HepG2 (cell line): ENCODE measurements at regions not wholly inside any gene's neighbourhood (a gene's known extent, or its start where the extent isn't known, plus 50 kb on each side); places are given as distances from the start of the nearest gene placed in this dataset.

ENCODE experiments used
- ATAC-seq: fragments of 200-7000 bp; cut with Tn5 transposase; 3 replicates; pipeline ENCODE4 v1.9.1; 2020; ENCODE audit warnings: mild to moderate bottlenecking, moderate library complexity
- BruUV-seq: library from RNA; stranded (reverse); fragments of 400-500 nt; replicated peaks from 2 replicates; lab custom pipeline; 2021; lab: Mats Ljungman, UMichigan
- CTCF ChIA-PET: fragments of 300-600 bp; formaldehyde crosslinking; extraction: SDS; loops from one replicate; lab custom pipeline; 2021; ENCODE audit warnings: low total read pairs, inconsistent platforms, low intra/inter-chr PET ratio; lab: Yijun Ruan, JAX
- POLR2A ChIA-PET: fragments of 350-600 bp; sonication (Branson Sonifier 250); formaldehyde crosslinking; loops from one replicate; lab custom pipeline; 2020; ENCODE audit warnings: antibody characterized with exemption, inconsistent platforms; lab: Yijun Ruan, JAX
- DNase-seq: peaks from one replicate; pipeline ENCODE4 v3.0.0-alpha.2; 2015; ENCODE audit warnings: low spot score
- FAIRE-seq: peaks from 3 replicates; lab custom pipeline; 2011; peaks lifted over from hg19 to GRCh38; lab: Jason Lieb, UNC
- H2AFZ ChIP-seq: one replicate; pipeline ENCODE4 v1.6.1; 2011; ENCODE audit warnings: low read length, inconsistent platforms
- H3K27ac ChIP-seq: fragments of 300-600 bp; 3 replicates; pipeline ENCODE4 v1.8.0; 2011; ENCODE audit warnings: mixed run types, mild to moderate bottlenecking, mixed read lengths, low read length, inconsistent platforms; ENCODE audit not compliant: insufficient read depth; ENCODE audit errors: extremely low read length
- H3K27me3 ChIP-seq, 2 experiments: fragments of 200-600 bp in 1 of 2; 2 replicates in 1 of 2; 3 replicates in 1 of 2; pipeline versions ENCODE4 v1.6.0 to v1.8.0; 2011; ENCODE audit warnings: low read length in 2 of 2, mild to moderate bottlenecking in 2 of 2, moderate library complexity in 2 of 2, inconsistent platforms in 1 of 2; ENCODE audit not compliant: insufficient read depth in 2 of 2, control insufficient read depth in 1 of 2
- H3K36me3 ChIP-seq, 2 experiments: fragments of 200-600 bp in 1 of 2; replicated peaks in 1 of 2; 2 replicates in 1 of 2; 3 replicates in 1 of 2; pipeline versions ENCODE4 v1.5.1 to v1.8.0; 2011; ENCODE audit warnings: low read length in 2 of 2, inconsistent platforms in 1 of 2; ENCODE audit not compliant: insufficient read depth in 2 of 2, control insufficient read depth in 1 of 2
- H3K4me1 ChIP-seq: 2 replicates; pipeline ENCODE4 v1.5.1; 2012; ENCODE audit warnings: low read length, inconsistent platforms; ENCODE audit not compliant: insufficient read depth
- H3K4me2 ChIP-seq: 2 replicates; pipeline ENCODE4 v1.6.0; 2011; ENCODE audit warnings: low read depth, low read length, inconsistent platforms
- H3K4me3 ChIP-seq, 3 experiments: fragments of 200-600 bp in 1 of 3; sonication (generic), shearing (Covaris generic) in 1 of 3; replicated peaks in 1 of 3; 2 replicates each; pipeline ENCODE4 v1.5.1; 2011 to 2016; ENCODE audit warnings: low read length in 3 of 3, inconsistent platforms in 2 of 3, low read depth in 2 of 3, mild to moderate bottlenecking in 2 of 3, control low read depth in 1 of 3, mixed read lengths in 1 of 3; ENCODE audit not compliant: insufficient read depth in 1 of 3
- H3K79me2 ChIP-seq: one replicate; pipeline ENCODE4 v1.6.1; 2011; ENCODE audit warnings: low read length, inconsistent platforms; ENCODE audit not compliant: insufficient read depth
- H3K9ac ChIP-seq: 2 replicates; pipeline ENCODE4 v1.6.0; 2011; ENCODE audit warnings: mild to moderate bottlenecking, low read depth, low read length, inconsistent platforms; ENCODE audit not compliant: insufficient read depth
- H3K9me3 ChIP-seq: 2 replicates; pipeline ENCODE4 v1.5.1; 2012; ENCODE audit warnings: mild to moderate bottlenecking, low read length
- H4K20me1 ChIP-seq: 2 replicates; pipeline ENCODE4 v1.6.0; 2011; ENCODE audit warnings: inconsistent platforms, mild to moderate bottlenecking, low read length, moderate library complexity; ENCODE audit not compliant: insufficient read depth
- GPBP1L1 ChIP-seq: sonication (generic); formaldehyde crosslinking; IDR thresholded peaks from 2 replicates; pipeline ENCODE4 v1.5.0; 2020; ENCODE audit warnings: mild to moderate bottlenecking, missing genetic modification reagents
- HNRNPL ChIP-seq: fragments of 200-400 bp; formaldehyde crosslinking; IDR thresholded peaks from 2 replicates; pipeline ENCODE4 v1.6.1; 2017; ENCODE audit warnings: mild to moderate bottlenecking, low read depth, low read length
- KMT2A ChIP-seq: sonication (generic); formaldehyde crosslinking; IDR thresholded peaks from 2 replicates; pipeline ENCODE4 v1.4.0; 2020; ENCODE audit warnings: missing genetic modification reagents
- MXI1 ChIP-seq: IDR thresholded peaks from 3 replicates; pipeline ENCODE4 v1.6.1; 2012; ENCODE audit warnings: low read depth, low read length, inconsistent platforms, borderline replicate concordance
- POGZ ChIP-seq: sonication (generic); formaldehyde crosslinking; IDR thresholded peaks from 2 replicates; pipeline ENCODE4 v1.4.0; 2020; ENCODE audit warnings: mild to moderate bottlenecking, missing genetic modification reagents
- SMAD9 ChIP-seq: sonication (generic); formaldehyde crosslinking; IDR thresholded peaks from 2 replicates; pipeline ENCODE4 v1.5.1; 2020; ENCODE audit warnings: mild to moderate bottlenecking, missing genetic modification reagents
- SP1 ChIP-seq, 2 experiments: fragments of 450-650 bp in 1 of 2; sonication (generic) in 1 of 2; formaldehyde crosslinking in 1 of 2; IDR thresholded peaks; 2 replicates each; pipeline versions ENCODE4 v1.4.0 to v1.6.1; 2016 to 2020; ENCODE audit warnings: missing genetic modification reagents in 1 of 2
- SPEN ChIP-seq: sonication (generic); formaldehyde crosslinking; IDR thresholded peaks from 2 replicates; pipeline ENCODE4 v1.5.1; 2020; ENCODE audit warnings: low read depth, mild to moderate bottlenecking, missing genetic modification reagents
- UBTF ChIP-seq: sonication (generic); formaldehyde crosslinking; IDR thresholded peaks from 2 replicates; pipeline ENCODE4 v1.4.0; 2020; ENCODE audit warnings: mild to moderate bottlenecking, missing genetic modification reagents
- ZFP37 ChIP-seq: sonication (generic); formaldehyde crosslinking; IDR thresholded peaks from 2 replicates; pipeline ENCODE4 v1.4.0; 2020; ENCODE audit warnings: missing genetic modification reagents, borderline replicate concordance
- ZNF703 ChIP-seq: sonication (generic); formaldehyde crosslinking; IDR thresholded peaks from 2 replicates; pipeline ENCODE4 v1.5.1; 2020; ENCODE audit warnings: missing genetic modification reagents, mild to moderate bottlenecking, moderate library complexity, borderline replicate concordance
- ZSCAN30 ChIP-seq: sonication (generic); formaldehyde crosslinking; IDR thresholded peaks from 2 replicates; pipeline ENCODE4 v1.5.0; 2020; ENCODE audit warnings: mild to moderate bottlenecking, missing genetic modification reagents
- in situ Hi-C: cut with HindIII; loops from 2 replicates; pipeline ENCODE4 v1.10.0; 2017; ENCODE audit warnings: low pct_unique_long_range_greater_than_20kb; ENCODE audit not compliant: extremely low pct_ligation_motif_present
- intact Hi-C: fragments of 100-400 bp; cut with micrococcal nuclease; formaldehyde crosslinking; loops from one replicate; pipeline ENCODE4 v1.10.0; 2022; ENCODE audit not compliant: unreplicated experiment
- TF ChIP-seq, protein P1 (sequence below): sonication (generic); formaldehyde crosslinking; IDR thresholded peaks from 2 replicates; pipeline ENCODE4 v1.9.0; 2022; ENCODE audit warnings: missing genetic modification reagents, mild to moderate bottlenecking, borderline replicate concordance
- TF ChIP-seq, protein P2 (sequence below): sonication (generic); formaldehyde crosslinking; IDR thresholded peaks from 2 replicates; pipeline ENCODE4 v1.5.1; 2020; ENCODE audit warnings: missing genetic modification reagents, mild to moderate bottlenecking, borderline replicate concordance
- TF ChIP-seq, protein P3 (sequence below): sonication (generic); formaldehyde crosslinking; IDR thresholded peaks from 2 replicates; pipeline ENCODE4 v1.4.0; 2020; ENCODE audit warnings: missing genetic modification reagents

- TF ChIP-seq, protein P1, sequence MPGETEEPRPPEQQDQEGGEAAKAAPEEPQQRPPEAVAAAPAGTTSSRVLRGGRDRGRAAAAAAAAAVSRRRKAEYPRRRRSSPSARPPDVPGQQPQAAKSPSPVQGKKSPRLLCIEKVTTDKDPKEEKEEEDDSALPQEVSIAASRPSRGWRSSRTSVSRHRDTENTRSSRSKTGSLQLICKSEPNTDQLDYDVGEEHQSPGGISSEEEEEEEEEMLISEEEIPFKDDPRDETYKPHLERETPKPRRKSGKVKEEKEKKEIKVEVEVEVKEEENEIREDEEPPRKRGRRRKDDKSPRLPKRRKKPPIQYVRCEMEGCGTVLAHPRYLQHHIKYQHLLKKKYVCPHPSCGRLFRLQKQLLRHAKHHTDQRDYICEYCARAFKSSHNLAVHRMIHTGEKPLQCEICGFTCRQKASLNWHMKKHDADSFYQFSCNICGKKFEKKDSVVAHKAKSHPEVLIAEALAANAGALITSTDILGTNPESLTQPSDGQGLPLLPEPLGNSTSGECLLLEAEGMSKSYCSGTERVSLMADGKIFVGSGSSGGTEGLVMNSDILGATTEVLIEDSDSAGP (CRISPR knock-in tag): no peak
- no peak for TF ChIP-seq SMAD9 (CRISPR knock-in tag)
- TF ChIP-seq SPEN (CRISPR knock-in tag): no peak
- TF ChIP-seq ZFP37: no peak
- TF ChIP-seq HNRNPL: no peak
- TF ChIP-seq ZNF703: no peak
These were observed 228.8 kb upstream of the FAM83B start (continued) for GRCh38 chr6:54617730-54618129.

GRCh38 chr6:54618572-54618971 lies 228.0 kb upstream of the FAM83B start:
- ChIA-PET CTCF (no interaction called here), POLR2A (no interaction called here)
- H4K20me1 ChIP-seq: no peaks in the 10 kb centered on the region
- no peak overlapping the region for H2AFZ ChIP-seq
- ATAC-seq (no peak), DNase-seq (no peak), FAIRE-seq (no peak)
- no peaks in the 10 kb centered on the region for H3K36me3 ChIP-seq
- no peak overlapping the region for H3K27ac ChIP-seq
- H3K27me3 ChIP-seq: no peaks in the 10 kb centered on the region
- no peaks in the 10 kb centered on the region for H3K79me2 ChIP-seq
- no peak overlapping the region for H3K4me2 ChIP-seq
- H3K9ac ChIP-seq: no peak overlapping the region
- no TSS peak for BruUV-seq
- intact Hi-C loops (no loop called here), in situ Hi-C loops (no loop called here)
- H3K4me1 ChIP-seq: no peaks in the 10 kb centered on the region
- H3K4me3 ChIP-seq: no peak overlapping the region
- H3K9me3 ChIP-seq: no peaks in the 10 kb centered on the region
- TF ChIP-seq UBTF (CRISPR knock-in tag) (no peak), SP1 (IDR thresholded peaks at IDR 0.05) (no peak), SP1 (CRISPR knock-in tag; IDR thresholded peaks at IDR 0.05) (no peak), POGZ (CRISPR knock-in tag) (no peak), GPBP1L1 (CRISPR knock-in tag) (no peak), ZSCAN30 (no peak), MXI1 (no peak), KMT2A (CRISPR knock-in tag) (no peak)
- TF ChIP-seq, protein P2, sequence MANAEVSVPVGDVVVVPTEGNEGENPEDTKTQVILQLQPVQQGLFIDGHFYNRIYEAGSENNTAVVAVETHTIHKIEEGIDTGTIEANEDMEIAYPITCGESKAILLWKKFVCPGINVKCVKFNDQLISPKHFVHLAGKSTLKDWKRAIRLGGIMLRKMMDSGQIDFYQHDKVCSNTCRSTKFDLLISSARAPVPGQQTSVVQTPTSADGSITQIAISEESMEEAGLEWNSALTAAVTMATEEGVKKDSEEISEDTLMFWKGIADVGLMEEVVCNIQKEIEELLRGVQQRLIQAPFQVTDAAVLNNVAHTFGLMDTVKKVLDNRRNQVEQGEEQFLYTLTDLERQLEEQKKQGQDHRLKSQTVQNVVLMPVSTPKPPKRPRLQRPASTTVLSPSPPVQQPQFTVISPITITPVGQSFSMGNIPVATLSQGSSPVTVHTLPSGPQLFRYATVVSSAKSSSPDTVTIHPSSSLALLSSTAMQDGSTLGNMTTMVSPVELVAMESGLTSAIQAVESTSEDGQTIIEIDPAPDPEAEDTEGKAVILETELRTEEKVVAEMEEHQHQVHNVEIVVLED (CRISPR knock-in tag): no peak
- TF ChIP-seq, protein P3, sequence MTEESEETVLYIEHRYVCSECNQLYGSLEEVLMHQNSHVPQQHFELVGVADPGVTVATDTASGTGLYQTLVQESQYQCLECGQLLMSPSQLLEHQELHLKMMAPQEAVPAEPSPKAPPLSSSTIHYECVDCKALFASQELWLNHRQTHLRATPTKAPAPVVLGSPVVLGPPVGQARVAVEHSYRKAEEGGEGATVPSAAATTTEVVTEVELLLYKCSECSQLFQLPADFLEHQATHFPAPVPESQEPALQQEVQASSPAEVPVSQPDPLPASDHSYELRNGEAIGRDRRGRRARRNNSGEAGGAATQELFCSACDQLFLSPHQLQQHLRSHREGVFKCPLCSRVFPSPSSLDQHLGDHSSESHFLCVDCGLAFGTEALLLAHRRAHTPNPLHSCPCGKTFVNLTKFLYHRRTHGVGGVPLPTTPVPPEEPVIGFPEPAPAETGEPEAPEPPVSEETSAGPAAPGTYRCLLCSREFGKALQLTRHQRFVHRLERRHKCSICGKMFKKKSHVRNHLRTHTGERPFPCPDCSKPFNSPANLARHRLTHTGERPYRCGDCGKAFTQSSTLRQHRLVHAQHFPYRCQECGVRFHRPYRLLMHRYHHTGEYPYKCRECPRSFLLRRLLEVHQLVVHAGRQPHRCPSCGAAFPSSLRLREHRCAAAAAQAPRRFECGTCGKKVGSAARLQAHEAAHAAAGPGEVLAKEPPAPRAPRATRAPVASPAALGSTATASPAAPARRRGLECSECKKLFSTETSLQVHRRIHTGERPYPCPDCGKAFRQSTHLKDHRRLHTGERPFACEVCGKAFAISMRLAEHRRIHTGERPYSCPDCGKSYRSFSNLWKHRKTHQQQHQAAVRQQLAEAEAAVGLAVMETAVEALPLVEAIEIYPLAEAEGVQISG (CRISPR knock-in tag): no peak
